Common myeloid progenitor, CD34-positive (primary cell): ENCODE measurements at regions not wholly inside any gene's neighbourhood (a gene's known extent, or its start where the extent isn't known, plus 50 kb on each side); places are given as distances from the start of the nearest gene placed in this dataset.

Experiments used
- CTCF ChIA-PET: fragments of 350-600 bp; sonication (Branson Sonifier 250); formaldehyde crosslinking; loops from one replicate; lab custom pipeline; 2021; ENCODE audit warnings: antibody characterized with exemption; lab: Charles Lee
- POLR2A ChIA-PET: fragments of 350-600 bp; sonication (Branson Sonifier 250); formaldehyde crosslinking; loops from one replicate; lab custom pipeline; 2021; ENCODE audit warnings: antibody characterized with exemption; lab: Charles Lee
- DNase-seq, 3 donors: peaks; one replicate each; pipeline versions ENCODE4 v3.0.0 to v3.0.0-alpha.2; 2013
- H3K27ac ChIP-seq, 2 experiments: 1 replicate in 1 of 2; 2 replicates in 1 of 2; pipeline ENCODE4 v1.7.0; 2013; ENCODE audit warnings: inconsistent platforms in 2 of 2, low read length in 2 of 2, mild to moderate bottlenecking in 2 of 2, low read depth in 1 of 2, moderate library complexity in 1 of 2; ENCODE audit not compliant: severe bottlenecking in 2 of 2, insufficient read depth in 1 of 2, poor library complexity in 1 of 2
- H3K27me3 ChIP-seq, 5 experiments: replicated peaks in 2 of 5; 1 replicate in 3 of 5; 2 replicates in 2 of 5; pipeline versions ENCODE4 v1.6.1 to v1.7.0; 2013; ENCODE audit warnings: low read length in 4 of 5, mild to moderate bottlenecking in 2 of 5, moderate library complexity in 2 of 5, inconsistent platforms in 1 of 5; ENCODE audit not compliant: insufficient read depth in 5 of 5, control insufficient read depth in 4 of 5
- H3K36me3 ChIP-seq, 4 experiments: 1 replicate in 2 of 4; 2 replicates in 2 of 4; pipeline versions ENCODE4 v1.6.1 to v1.7.0; 2013; ENCODE audit warnings: low read length in 3 of 4, control low read depth in 1 of 4, mild to moderate bottlenecking in 1 of 4; ENCODE audit not compliant: control insufficient read depth in 4 of 4, insufficient read depth in 4 of 4
- H3K4me1 ChIP-seq, 4 experiments: 1 replicate in 3 of 4; 2 replicates in 1 of 4; pipeline versions ENCODE4 v1.6.1 to v1.7.1; 2013; ENCODE audit warnings: low read length in 3 of 4, mild to moderate bottlenecking in 3 of 4, control low read depth in 1 of 4, inconsistent platforms in 1 of 4, moderate library complexity in 1 of 4; ENCODE audit not compliant: control insufficient read depth in 4 of 4, insufficient read depth in 4 of 4; ENCODE audit errors: control extremely low read depth in 1 of 4
- H3K4me3 ChIP-seq, 7 experiments: 1 replicate in 4 of 7; 2 replicates in 3 of 7; pipeline versions ENCODE4 v1.5.1 to v1.7.0; 2013; ENCODE audit warnings: mild to moderate bottlenecking in 7 of 7, low read length in 6 of 7, moderate library complexity in 6 of 7, inconsistent platforms in 2 of 7, low read depth in 2 of 7, control low read depth in 1 of 7; ENCODE audit not compliant: insufficient read depth in 4 of 7, control insufficient read depth in 1 of 7; ENCODE audit errors: extremely low read depth in 1 of 7
- H3K9me3 ChIP-seq, 5 experiments: 1 replicate in 4 of 5; 2 replicates in 1 of 5; pipeline versions ENCODE4 v1.6.1 to v1.7.1; 2013; ENCODE audit warnings: low read length in 4 of 5, mild to moderate bottlenecking in 2 of 5, inconsistent platforms in 1 of 5, low read depth in 1 of 5, moderate library complexity in 1 of 5; ENCODE audit not compliant: control insufficient read depth in 4 of 5, insufficient read depth in 2 of 5; ENCODE audit errors: control extremely low read depth in 1 of 5
- WGBS: methylation state at CpG from one replicate; pipeline ENCODE4 v1.1.5; 2013; ENCODE audit not compliant: insufficient coverage; 5-methylcytosine and 5-hydroxymethylcytosine counted together

DNA sequence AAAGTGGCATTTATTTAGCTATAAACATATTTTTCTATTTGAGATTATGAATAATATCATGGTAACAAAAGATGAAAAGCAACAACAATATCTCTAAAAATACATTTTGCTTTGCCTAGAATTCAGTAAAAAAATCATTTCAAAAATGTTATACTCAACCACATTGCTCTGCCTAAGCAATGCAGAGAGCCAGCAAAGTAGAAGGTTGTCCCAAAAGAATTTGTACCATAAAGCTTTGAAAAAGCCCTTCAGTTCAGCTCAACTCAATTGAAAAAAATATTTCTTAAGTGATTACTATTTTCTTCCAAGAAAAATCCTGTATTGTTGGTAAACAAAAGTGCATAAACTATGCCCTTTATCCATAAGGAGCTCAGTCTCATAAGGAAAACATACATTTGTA lies 301.2 kb upstream of the ARSJ start:
- Histone ChIP-seq H3K27ac (no peak overlapping the region), H3K27me3 (no peaks in the 10 kb centered on the region), H3K9me3 (peaks cover 0 to 2% (median 0%) of the 10 kb centered on the region in 5 experiments), H3K36me3 (no peaks in the 10 kb centered on the region), H3K4me3 (no peak overlapping the region), H3K4me1 (peaks cover 0 to 4% (median 1%) of the 10 kb centered on the region in 4 experiments)
- CTCF ChIA-PET: no interaction called here
- POLR2A ChIA-PET: no interaction called here
- DNase-seq: no peak

GRCh38 chr4:114281164-114281960 lies 301.9 kb upstream of the ARSJ start:
- POLR2A ChIA-PET: no interaction called here
- Histone ChIP-seq H3K4me3 (no peak overlapping the region), H3K9me3 (peaks cover 0 to 2% (median 0%) of the 10 kb centered on the region in 5 experiments), H3K4me1 (peaks cover 0 to 4% (median 1%) of the 10 kb centered on the region in 4 experiments), H3K27ac (no peak overlapping the region), H3K27me3 (no peaks in the 10 kb centered on the region), H3K36me3 (no peaks in the 10 kb centered on the region)
- CTCF ChIA-PET: no interaction called here
- WGBS: 94% methylated on average over 3 of the region's 6 CpGs
- no peak for DNase-seq

DNA sequence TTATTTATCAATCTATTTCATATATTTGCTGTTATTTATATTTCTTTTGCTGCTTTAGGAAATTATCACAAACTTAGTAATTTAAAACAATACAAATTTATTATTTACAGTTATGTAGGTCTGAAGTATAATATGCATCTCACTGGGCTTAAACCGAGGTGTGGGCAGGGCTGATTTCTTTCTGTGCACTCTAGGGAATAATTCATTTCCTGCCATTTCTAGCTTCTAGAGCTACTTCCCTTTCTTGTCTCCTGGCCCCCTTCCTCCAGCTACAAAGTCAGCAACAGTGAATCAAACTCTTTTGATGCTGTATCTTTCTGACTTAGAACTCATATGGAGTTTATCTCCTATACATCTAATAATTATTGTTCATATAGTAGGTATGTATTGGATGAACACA lies 303.5 kb upstream of the ARSJ start:
- H3K4me1 ChIP-seq: peaks cover 0 to 4% (median 1%) of the 10 kb centered on the region in 4 experiments
- ChIA-PET POLR2A (no interaction called here), CTCF (no interaction called here)
- DNase-seq: peak in 2 of 3 donors; percentile 40 to 48
- no CpG with 5 or more reads among the region's 1 CpG for WGBS
- H3K36me3 ChIP-seq: no peaks in the 10 kb centered on the region
- H3K9me3 ChIP-seq: peaks cover 0 to 6% (median 0%) of the 10 kb centered on the region in 5 experiments
- H3K4me3 ChIP-seq: no peak overlapping the region
- H3K27me3 ChIP-seq: no peaks in the 10 kb centered on the region
- no peak overlapping the region for H3K27ac ChIP-seq

DNA sequence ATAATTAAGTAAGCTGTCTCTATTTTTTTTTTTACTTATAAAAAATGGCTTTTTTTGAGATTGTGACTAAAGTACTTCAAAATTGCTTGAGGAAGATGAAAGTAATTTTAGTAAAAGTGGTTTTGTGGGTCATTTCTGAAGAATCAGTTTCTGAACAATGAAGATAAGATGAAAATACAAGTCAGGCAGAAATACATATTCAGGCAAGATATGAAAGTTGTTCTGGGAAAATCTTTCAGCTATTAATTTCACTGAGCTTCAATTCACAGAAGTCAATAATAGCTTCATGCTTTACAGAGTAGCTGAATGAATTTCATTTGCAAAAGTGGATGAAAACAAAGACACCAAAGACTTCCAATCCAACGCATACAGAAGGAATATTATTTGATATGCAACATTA lies 305.2 kb upstream of the ARSJ start:
- CTCF ChIA-PET: no interaction called here
- no peak overlapping the region for H3K4me3 ChIP-seq
- no peaks in the 10 kb centered on the region for H3K27me3 ChIP-seq
- no peaks in the 10 kb centered on the region for H3K36me3 ChIP-seq
- DNase-seq: no peak
- POLR2A ChIA-PET: no interaction called here
- WGBS: no CpG with 5 or more reads among the region's 1 CpG
- H3K27ac ChIP-seq: no peak overlapping the region
- peaks cover 0 to 6% (median 0%) of the 10 kb centered on the region in 5 experiments for H3K9me3 ChIP-seq
- H3K4me1 ChIP-seq: peaks cover 0 to 4% (median 1%) of the 10 kb centered on the region in 4 experiments

GRCh38 chr4:114286262-114286810 lies 306.9 kb upstream of the ARSJ start:
- no peaks in the 10 kb centered on the region for H3K36me3 ChIP-seq
- H3K27me3 ChIP-seq: no peaks in the 10 kb centered on the region
- peaks cover 0 to 6% (median 0%) of the 10 kb centered on the region in 5 experiments for H3K9me3 ChIP-seq
- H3K4me1 ChIP-seq: peaks cover 0 to 4% (median 1%) of the 10 kb centered on the region in 4 experiments
- no peak overlapping the region for H3K27ac ChIP-seq
- WGBS: 100% methylated on average over 1 of the region's 3 CpGs
- no peak for DNase-seq
- POLR2A ChIA-PET: no interaction called here
- H3K4me3 ChIP-seq: no peak overlapping the region
- CTCF ChIA-PET: no interaction called here

GRCh38 chr4:114287079-114287696 lies 307.7 kb upstream of the ARSJ start:
- ChIA-PET CTCF (no interaction called here), POLR2A (no interaction called here)
- Histone ChIP-seq H3K9me3 (peaks cover 0 to 6% (median 0%) of the 10 kb centered on the region in 5 experiments), H3K36me3 (no peaks in the 10 kb centered on the region), H3K4me3 (no peak overlapping the region), H3K27ac (no peak overlapping the region), H3K27me3 (no peaks in the 10 kb centered on the region), H3K4me1 (peaks cover 0 to 4% (median 1%) of the 10 kb centered on the region in 4 experiments)
- no peak for DNase-seq
- 100% methylated on average over 7 of the region's 10 CpGs for WGBS

- Histone ChIP-seq H3K9me3 (peaks cover 0 to 6% (median 1%) of the 10 kb centered on the region in 5 experiments), H3K27me3 (no peaks in the 10 kb centered on the region), H3K36me3 (no peaks in the 10 kb centered on the region), H3K27ac (no peak overlapping the region), H3K4me3 (no peak overlapping the region), H3K4me1 (no peaks in the 10 kb centered on the region)
- ChIA-PET POLR2A (no interaction called here), CTCF (no interaction called here)
- no peak for DNase-seq
- 97% methylated on average over 17 of the region's 17 CpGs for WGBS
Measured at GRCh38 chr4:114296126-114296525, 302.5 kb upstream of the UGT8 start.
